Aorta (tissue), 5 donors: ENCODE measurements at regions not wholly inside any gene's neighbourhood (a gene's known extent, or its start where the extent isn't known, plus 50 kb on each side); places are given as distances from the start of the nearest gene placed in this dataset.

Experiments
- ATAC-seq: fragments of 200-7000 bp; cut with Tn5 transposase; one replicate; pipeline ENCODE4 v1.9.1; 2022; ENCODE audit warnings: moderate library complexity; ENCODE audit not compliant: low FRiP score
- DNase-seq, 2 donors: peaks; one replicate each; pipeline ENCODE4 v3.0.0-alpha.2; 2020
- H3K27ac ChIP-seq, 2 donors: one replicate each; pipeline ENCODE4 v1.5.1; 2013; ENCODE audit warnings: low read length in 2 of 2, mild to moderate bottlenecking in 2 of 2, moderate library complexity in 2 of 2, control low read depth in 1 of 2, inconsistent platforms in 1 of 2, low read depth in 1 of 2
- H3K27me3 ChIP-seq, 2 donors: one replicate each; pipeline ENCODE4 v1.6.1; 2013; ENCODE audit warnings: control low read depth in 1 of 2, low read length in 1 of 2, mild to moderate bottlenecking in 1 of 2, moderate library complexity in 1 of 2; ENCODE audit not compliant: insufficient read depth in 2 of 2, control insufficient read depth in 1 of 2
- H3K36me3 ChIP-seq, 2 donors: one replicate each; pipeline ENCODE4 v1.6.1; 2013; ENCODE audit warnings: control low read depth in 1 of 2, low read length in 1 of 2, mild to moderate bottlenecking in 1 of 2; ENCODE audit not compliant: insufficient read depth in 2 of 2, control insufficient read depth in 1 of 2
- H3K4me1 ChIP-seq, 2 donors: one replicate each; pipeline ENCODE4 v1.6.1; 2013; ENCODE audit warnings: low read length in 2 of 2, control low read depth in 1 of 2, mild to moderate bottlenecking in 1 of 2, moderate library complexity in 1 of 2; ENCODE audit not compliant: insufficient read depth in 2 of 2, control insufficient read depth in 1 of 2
- H3K4me3 ChIP-seq, 2 donors: one replicate each; pipeline ENCODE4 v1.5.1; 2013; ENCODE audit warnings: low read length in 2 of 2, control low read depth in 1 of 2, mild to moderate bottlenecking in 1 of 2
- H3K9me3 ChIP-seq: one replicate; pipeline ENCODE4 v1.6.1; 2013; ENCODE audit warnings: mild to moderate bottlenecking, low read length; ENCODE audit not compliant: control insufficient read depth
- WGBS, 2 donors: extraction: QIAGEN DNeasy Blood & Tissue Kit; methylation state at CpG; one replicate each; pipeline ENCODE4 v1.1.7; 2013; 5-methylcytosine and 5-hydroxymethylcytosine counted together
- intact Hi-C, 2 donors: fragments of 100-400 bp; cut with DNase I; formaldehyde crosslinking; loops; one replicate each; pipeline versions ENCODE4 v1.14.2 to v1.15.0; 2022
- donor health status: healthy with polysubstance abuse.
- donor health status: Bipolar disorder and iron deficiency.
- donor health status: DM: no; HTN: no; CAD: no.
- donor health status: DM: no; HTN: no; CAD: no.
- donor health status: DM: yes; HTN: yes; CAD: no.

- Histone ChIP-seq H3K27me3 (no peaks in the 10 kb centered on the region), H3K9me3 (no peaks in the 10 kb centered on the region), H3K36me3 (no peaks in the 10 kb centered on the region), H3K4me3 (no peak overlapping the region), H3K27ac (no peak overlapping the region), H3K4me1 (no peaks in the 10 kb centered on the region)
- ATAC-seq = no peak
- no peak for DNase-seq
- WGBS, 2 donors = 37 to 50% methylated on average over 1 of the region's 1 CpG
- intact Hi-C loops = no loop called here
Measured at GRCh38 chr18:41587976-41588375, 367.1 kb upstream of the PIK3C3 start.

- no peak for ATAC-seq
- H3K27me3 ChIP-seq = no peaks in the 10 kb centered on the region
- no peak overlapping the region for H3K27ac ChIP-seq
- no peaks in the 10 kb centered on the region for H3K36me3 ChIP-seq
- DNase-seq = no peak
- no peaks in the 10 kb centered on the region for H3K9me3 ChIP-seq
- WGBS, 2 donors = 74 to 87% methylated on average over 2 of the region's 2 CpGs
- no peaks in the 10 kb centered on the region for H3K4me1 ChIP-seq
- H3K4me3 ChIP-seq = no peak overlapping the region
- intact Hi-C loops = no loop called here
Measured at GRCh38 chr18:41585512-41585911, 369.5 kb upstream of the PIK3C3 start.

- WGBS, 2 donors = 42 to 44% methylated on average over 1 of the region's 1 CpG
- no peaks in the 10 kb centered on the region for H3K4me1 ChIP-seq
Measured at GRCh38 chr18:41579185-41579584, 375.8 kb upstream of the PIK3C3 start.

GRCh38 chr18:41577529-41577928 lies 377.5 kb upstream of the PIK3C3 start:
- H3K27ac ChIP-seq = no peak overlapping the region
- intact Hi-C loops = no loop called here
- no peak for ATAC-seq

More at GRCh38 chr18:41579185-41579584, 375.8 kb upstream of the PIK3C3 start:
- DNase-seq (no peak), ATAC-seq (no peak)
- Histone ChIP-seq H3K27ac (no peak overlapping the region), H3K4me3 (no peak overlapping the region), H3K9me3 (no peaks in the 10 kb centered on the region), H3K27me3 (no peaks in the 10 kb centered on the region), H3K36me3 (no peaks in the 10 kb centered on the region)
- intact Hi-C loops = no loop called here

GRCh38 chr18:41576643-41577042 lies 378.4 kb upstream of the PIK3C3 start:
- no peak for ATAC-seq
- 52% methylated on average over 3 of the region's 3 CpGs for WGBS, 2 donors

More at GRCh38 chr18:41577529-41577928, 377.5 kb upstream of the PIK3C3 start:
- Histone ChIP-seq H3K27me3 (no peaks in the 10 kb centered on the region), H3K9me3 (no peaks in the 10 kb centered on the region), H3K4me1 (no peaks in the 10 kb centered on the region), H3K36me3 (no peaks in the 10 kb centered on the region), H3K4me3 (no peak overlapping the region)
- DNase-seq = no peak

GRCh38 chr18:41569867-41570266 lies 385.2 kb upstream of the PIK3C3 start:
- DNase-seq (no peak), ATAC-seq (no peak)
- Histone ChIP-seq H3K4me1 (no peaks in the 10 kb centered on the region), H3K9me3 (no peaks in the 10 kb centered on the region), H3K27ac (no peak overlapping the region), H3K4me3 (no peak overlapping the region), H3K27me3 (no peaks in the 10 kb centered on the region), H3K36me3 (no peaks in the 10 kb centered on the region)
- intact Hi-C loops = no loop called here
- 66 to 75% methylated on average over 1 of the region's 1 CpG for WGBS, 2 donors

More at GRCh38 chr18:41576643-41577042, 378.4 kb upstream of the PIK3C3 start:
- no peaks in the 10 kb centered on the region for H3K36me3 ChIP-seq
- no peaks in the 10 kb centered on the region for H3K4me1 ChIP-seq
- H3K9me3 ChIP-seq = no peaks in the 10 kb centered on the region
- no peak overlapping the region for H3K4me3 ChIP-seq
- DNase-seq = no peak
- intact Hi-C loops = no loop called here
- H3K27me3 ChIP-seq = no peaks in the 10 kb centered on the region
- H3K27ac ChIP-seq = no peak overlapping the region

GRCh38 chr18:41561961-41562360 lies 393.1 kb upstream of the PIK3C3 start:
- DNase-seq = no peak
- H3K36me3 ChIP-seq = no peaks in the 10 kb centered on the region
- intact Hi-C loops = no loop called here
- H3K27ac ChIP-seq = no peak overlapping the region
- H3K27me3 ChIP-seq = peaks cover 0 to 1% of the 10 kb centered on the region in 2 donors
- H3K4me3 ChIP-seq = no peak overlapping the region
- 72 to 77% methylated on average over 2 of the region's 2 CpGs for WGBS, 2 donors
- ATAC-seq = no peak
- H3K4me1 ChIP-seq = no peaks in the 10 kb centered on the region
- no peaks in the 10 kb centered on the region for H3K9me3 ChIP-seq

GRCh38 chr18:41558715-41559114 lies 396.3 kb upstream of the PIK3C3 start:
- Histone ChIP-seq H3K4me1 (peaks cover 0 to 2% of the 10 kb centered on the region in 2 donors), H3K9me3 (no peaks in the 10 kb centered on the region), H3K4me3 (no peak overlapping the region), H3K27me3 (peaks cover 0 to 1% of the 10 kb centered on the region in 2 donors), H3K36me3 (no peaks in the 10 kb centered on the region), H3K27ac (no peak overlapping the region)
- intact Hi-C loops = no loop called here
- no peak for DNase-seq
- no peak for ATAC-seq
- 0 to 2% methylated on average over 1 of the region's 1 CpG for WGBS, 2 donors

GRCh38 chr18:41553716-41554115 lies 401.3 kb upstream of the PIK3C3 start:
- no peak overlapping the region for H3K4me3 ChIP-seq
- 7 to 9% methylated on average over 6 of the region's 6 CpGs for WGBS, 2 donors

More at GRCh38 chr18:41553716-41554115, 401.3 kb upstream of the PIK3C3 start:
- DNase-seq (no peak), ATAC-seq (no peak)
- Histone ChIP-seq H3K4me1 (peaks cover 0 to 4% of the 10 kb centered on the region in 2 donors), H3K27me3 (peaks cover 0 to 1% of the 10 kb centered on the region in 2 donors), H3K36me3 (no peaks in the 10 kb centered on the region), H3K9me3 (no peaks in the 10 kb centered on the region), H3K27ac (no peak overlapping the region)
- intact Hi-C loops = no loop called here
